ENCODE measurements at regions not wholly inside any gene's neighbourhood (a gene's known extent, or its start where the extent isn't known, plus 50 kb on each side); places are given as distances from the start of the nearest gene placed in this dataset.

GRCh38 chr4:57162499-57163019, 52.4 kb upstream of the IGFBP7 start:
- no peak for TF ChIP-seq POLR2A (IDR thresholded peaks at IDR 0.05)
- no peak for TF ChIP-seq CTCF (IDR thresholded peaks at IDR 0.05)
